Osteocyte (in vitro differentiated cells): ENCODE measurements at regions not wholly inside any gene's neighbourhood (a gene's known extent, or its start where the extent isn't known, plus 50 kb on each side); places are given as distances from the start of the nearest gene placed in this dataset.
A peak's percentile ranks its signal among the peaks of the same experiment; 100 is the strongest.

ENCODE experiments used
- DNase-seq: peaks from one replicate; pipeline ENCODE4 v3.0.0; 2021; ENCODE audit warnings: mixed read lengths; ENCODE audit not compliant: unreplicated experiment; ENCODE audit errors: extremely low spot score
- H3K27ac Mint-ChIP-seq: one replicate; pipeline ENCODE4 v1.8.0; 2021; ENCODE audit warnings: mild to moderate bottlenecking, mixed read lengths; ENCODE audit not compliant: unreplicated experiment
- H3K27me3 Mint-ChIP-seq: one replicate; pipeline ENCODE4 v1.8.0; 2021; ENCODE audit warnings: mixed read lengths; ENCODE audit not compliant: unreplicated experiment
- H3K36me3 Mint-ChIP-seq: one replicate; pipeline ENCODE4 v1.8.0; 2021; ENCODE audit warnings: mixed read lengths; ENCODE audit not compliant: unreplicated experiment
- H3K4me1 Mint-ChIP-seq: one replicate; pipeline ENCODE4 v1.8.0; 2021; ENCODE audit warnings: mixed read lengths; ENCODE audit not compliant: unreplicated experiment
- H3K4me3 Mint-ChIP-seq: one replicate; pipeline ENCODE4 v1.8.0; 2021; ENCODE audit warnings: mild to moderate bottlenecking, moderate library complexity, mixed read lengths; ENCODE audit not compliant: unreplicated experiment
- H3K9me3 Mint-ChIP-seq: one replicate; pipeline ENCODE4 v1.8.0; 2021; ENCODE audit warnings: mixed read lengths; ENCODE audit not compliant: unreplicated experiment
- CTCF ChIP-seq: fragments of 200-600 bp; sonication (generic); IDR thresholded peaks from 2 replicates; pipeline ENCODE4 v1.5.0; 2021; ENCODE audit warnings: antibody characterized with exemption, mild to moderate bottlenecking, moderate library complexity

GRCh38 chr16:85274924-85275323 is 162.7 kb upstream of the CIBAR2 start:
- no peaks in the 10 kb centered on the region for H3K27me3 Mint-ChIP-seq
- no peak for TF ChIP-seq CTCF
- no peak for DNase-seq
- H3K9me3 Mint-ChIP-seq = no peaks in the 10 kb centered on the region
- H3K36me3 Mint-ChIP-seq = no peaks in the 10 kb centered on the region
- H3K4me3 Mint-ChIP-seq = no peak overlapping the region
- H3K4me1 Mint-ChIP-seq = peaks cover 17% of the 10 kb centered on the region
- no peak overlapping the region for H3K27ac Mint-ChIP-seq

GRCh38 chr16:85275533-85276249 is 163.4 kb upstream of the CIBAR2 start:
- Mint-ChIP-seq H3K4me3 (no peak overlapping the region), H3K9me3 (no peaks in the 10 kb centered on the region), H3K27me3 (no peaks in the 10 kb centered on the region), H3K27ac (no peak overlapping the region), H3K36me3 (no peaks in the 10 kb centered on the region), H3K4me1 (peaks cover 9% of the 10 kb centered on the region)
- peak; percentile 92 for DNase-seq
- TF ChIP-seq CTCF = peak; percentile 97

GRCh38 chr16:85276258-85276657 is 164.0 kb upstream of the CIBAR2 start:
- TF ChIP-seq CTCF = no peak
- no peak overlapping the region for H3K27ac Mint-ChIP-seq
- no peaks in the 10 kb centered on the region for H3K27me3 Mint-ChIP-seq
- no peaks in the 10 kb centered on the region for H3K9me3 Mint-ChIP-seq
- no peaks in the 10 kb centered on the region for H3K36me3 Mint-ChIP-seq
- no peak overlapping the region for H3K4me3 Mint-ChIP-seq
- H3K4me1 Mint-ChIP-seq = peaks cover 3% of the 10 kb centered on the region
- no peak for DNase-seq

GRCh38 chr16:85276721-85277120 is 164.4 kb upstream of the CIBAR2 start:
- H3K4me3 Mint-ChIP-seq = no peak overlapping the region
- no peaks in the 10 kb centered on the region for H3K4me1 Mint-ChIP-seq
- no peak overlapping the region for H3K27ac Mint-ChIP-seq
- no peaks in the 10 kb centered on the region for H3K27me3 Mint-ChIP-seq
- no peaks in the 10 kb centered on the region for H3K36me3 Mint-ChIP-seq
- H3K9me3 Mint-ChIP-seq = no peaks in the 10 kb centered on the region
- DNase-seq = no peak
- no peak for TF ChIP-seq CTCF

- H3K27me3 Mint-ChIP-seq = no peaks in the 10 kb centered on the region
Observed at GRCh38 chr16:85278839-85279238, 166.6 kb upstream of the CIBAR2 start.

More at GRCh38 chr16:85278839-85279238, 166.6 kb upstream of the CIBAR2 start:
- no peaks in the 10 kb centered on the region for H3K9me3 Mint-ChIP-seq
- no peak for TF ChIP-seq CTCF
- H3K36me3 Mint-ChIP-seq = no peaks in the 10 kb centered on the region
- no peaks in the 10 kb centered on the region for H3K4me1 Mint-ChIP-seq
- DNase-seq = no peak
- H3K4me3 Mint-ChIP-seq = no peak overlapping the region
- no peak overlapping the region for H3K27ac Mint-ChIP-seq
